GM12878 (cell line): ENCODE measurements at regions not wholly inside any gene's neighbourhood (a gene's known extent, or its start where the extent isn't known, plus 50 kb on each side); places are given as distances from the start of the nearest gene placed in this dataset.

Experiments used
- ATAC-seq: fragments of 200-7000 bp; cut with Tn5 transposase; 3 replicates; pipeline ENCODE4 v1.9.1; 2020; ENCODE audit warnings: mild to moderate bottlenecking, moderate library complexity
- BruUV-seq: library from RNA; stranded (reverse); fragments of 400-500 nt; replicated peaks from 2 replicates; lab custom pipeline; 2021; lab: Mats Ljungman, UMichigan
- CTCF ChIA-PET: fragments of 300-600 bp; sonication (Branson Sonifier 250); formaldehyde crosslinking; extraction: SDS; loops from one replicate; lab custom pipeline; 2021; ENCODE audit warnings: inconsistent platforms; lab: Yijun Ruan, JAX
- POLR2A ChIA-PET: fragments of 350-600 bp; formaldehyde crosslinking; extraction: SDS; loops from one replicate; lab custom pipeline; 2021; ENCODE audit warnings: inconsistent platforms; lab: Charles Lee
- RAD21 ChIA-PET: fragments of 300-600 bp; sonication (Branson Sonifier 250); formaldehyde crosslinking; loops from one replicate; lab custom pipeline; 2023; ENCODE audit warnings: antibody characterized with exemption; ENCODE audit not compliant: unreplicated experiment; lab: Charles Lee
- SMC1A ChIA-PET: fragments of 300-600 bp; sonication (Branson Sonifier 250); formaldehyde crosslinking; loops from one replicate; lab custom pipeline; 2023; ENCODE audit not compliant: unreplicated experiment, uncharacterized antibody; lab: Charles Lee
- DNase-seq: peaks from one replicate; pipeline ENCODE4 v3.0.0-alpha.2; 2011; ENCODE audit warnings: low read depth, low spot score
- FAIRE-seq: peaks from 3 replicates; lab custom pipeline; 2011; peaks lifted over from hg19 to GRCh38; lab: Jason Lieb, UNC
- H2AFZ ChIP-seq: 2 replicates; pipeline ENCODE4 v1.6.0; 2011; ENCODE audit warnings: low read depth, low read length, control low read depth; ENCODE audit not compliant: control insufficient read depth
- H3K27ac ChIP-seq: 2 replicates; pipeline ENCODE4 v1.5.1; 2011; ENCODE audit warnings: control low read depth; ENCODE audit not compliant: control insufficient read depth, insufficient read depth
- H3K27me3 ChIP-seq, 2 experiments: replicated peaks in 1 of 2; 2 replicates each; pipeline versions ENCODE4 v1.6.0 to v1.6.1; 2011; ENCODE audit warnings: low read length in 1 of 2; ENCODE audit not compliant: control insufficient read depth in 2 of 2, insufficient read depth in 2 of 2
- H3K36me3 ChIP-seq, 2 experiments: 2 replicates each; pipeline ENCODE4 v1.5.1; 2011; ENCODE audit warnings: low read length in 1 of 2; ENCODE audit not compliant: control insufficient read depth in 2 of 2, insufficient read depth in 2 of 2
- H3K4me1 ChIP-seq: 2 replicates; pipeline ENCODE4 v1.6.1; 2011; ENCODE audit warnings: mild to moderate bottlenecking, low read length, moderate library complexity, mixed read lengths; ENCODE audit not compliant: control insufficient read depth, insufficient read depth
- H3K4me2 ChIP-seq: 2 replicates; pipeline ENCODE4 v1.6.0; 2011; ENCODE audit warnings: control low read depth; ENCODE audit not compliant: control insufficient read depth, insufficient read depth
- H3K4me3 ChIP-seq: fragments of 200-600 bp; sonication (generic); 2 replicates; pipeline ENCODE4 v1.5.1; 2016
- H3K79me2 ChIP-seq: 2 replicates; pipeline ENCODE4 v1.6.0; 2011; ENCODE audit warnings: low read length; ENCODE audit not compliant: control insufficient read depth, insufficient read depth
- H3K9ac ChIP-seq: 2 replicates; pipeline ENCODE4 v1.8.0; 2011; ENCODE audit warnings: low read length, control low read depth, mixed read lengths; ENCODE audit not compliant: control insufficient read depth, insufficient read depth
- H3K9me3 ChIP-seq: replicated peaks from 3 replicates; pipeline ENCODE4 v1.5.1; 2011; ENCODE audit warnings: mild to moderate bottlenecking, low read length; ENCODE audit not compliant: control insufficient read depth, insufficient read depth
- H4K20me1 ChIP-seq: 2 replicates; pipeline ENCODE4 v1.6.0; 2011; ENCODE audit not compliant: control insufficient read depth, insufficient read depth
- ASH2L ChIP-seq: fragments of 300-600, 200-600 bp; sonication (generic); IDR thresholded peaks from 2 replicates; pipeline ENCODE4 v1.6.1; 2017; ENCODE audit warnings: low read depth, mild to moderate bottlenecking, borderline replicate concordance
- BCL11A ChIP-seq: IDR thresholded peaks from 2 replicates; pipeline ENCODE4 v1.6.1; 2011; ENCODE audit warnings: low read depth, low read length
- CHD1 ChIP-seq: IDR thresholded peaks from 2 replicates; pipeline ENCODE4 v1.6.1; 2012; ENCODE audit warnings: low read depth, low read length, improper control_type of control experiment
- EP300 ChIP-seq, 2 experiments: fragments of 150-350 bp in 1 of 2; IDR thresholded peaks; 2 replicates each; pipeline ENCODE4 v1.6.1; 2011 to 2012; ENCODE audit warnings: low read depth in 2 of 2, low read length in 2 of 2, borderline replicate concordance in 1 of 2, improper control_type of control experiment in 1 of 2, inconsistent platforms in 1 of 2; ENCODE audit not compliant: control insufficient read depth in 1 of 2
- FOXM1 ChIP-seq: IDR thresholded peaks from 2 replicates; pipeline ENCODE4 v1.6.1; 2012; ENCODE audit warnings: low read depth, mild to moderate bottlenecking, inconsistent platforms, low read length, moderate library complexity
- MXI1 ChIP-seq: fragments of 150-350 bp; IDR thresholded peaks from 2 replicates; pipeline ENCODE4 v1.6.1; 2011; ENCODE audit warnings: low read depth, mild to moderate bottlenecking, inconsistent platforms, low read length, improper control_type of control experiment
- NFIC ChIP-seq: IDR thresholded peaks from 2 replicates; pipeline ENCODE4 v1.6.1; 2012; ENCODE audit warnings: low read depth, mild to moderate bottlenecking, inconsistent platforms, low read length, moderate library complexity
- SMARCA5 ChIP-seq: fragments of 450-650 bp; IDR thresholded peaks from 2 replicates; pipeline ENCODE4 v1.6.1; 2017; ENCODE audit warnings: mild to moderate bottlenecking
- SMC3 ChIP-seq: IDR thresholded peaks from 2 replicates; pipeline ENCODE4 v1.6.1; 2011; ENCODE audit warnings: low read length, improper control_type of control experiment, borderline replicate concordance
- STAT3 ChIP-seq: IDR thresholded peaks from 2 replicates; pipeline ENCODE4 v1.6.1; 2011; ENCODE audit warnings: low read depth, low read length, improper control_type of control experiment
- TCF3 ChIP-seq: IDR thresholded peaks from 2 replicates; pipeline ENCODE4 v1.6.1; 2012; ENCODE audit warnings: low read depth, mild to moderate bottlenecking, low read length, borderline replicate concordance; ENCODE audit not compliant: insufficient read depth
- TCF7 ChIP-seq: IDR thresholded peaks from 2 replicates; pipeline ENCODE4 v1.6.1; 2014; ENCODE audit warnings: antibody characterized with exemption, borderline replicate concordance
- ZNF217 ChIP-seq: fragments of 450-650 bp; IDR thresholded peaks from 2 replicates; pipeline ENCODE4 v1.6.1; 2017; ENCODE audit warnings: antibody characterized with exemption, mild to moderate bottlenecking
- WGBS: methylation state at CpG from one replicate; pipeline ENCODE4 v1.1.6; 2016; ENCODE audit warnings: low lambda C conversion rate; ENCODE audit not compliant: insufficient replicate concordance, insufficient coverage; ENCODE audit errors: missing lambda C conversion rate; 5-methylcytosine and 5-hydroxymethylcytosine counted together
- in situ Hi-C: fragments of 300-500 bp; cut with MboI; formaldehyde crosslinking; loops from 9 replicates; pipeline ENCODE4 v1.14.3; 2018; ENCODE audit warnings: mixed read lengths
- intact Hi-C: fragments of 100-400 bp; cut with micrococcal nuclease; formaldehyde crosslinking; loops from one replicate; pipeline ENCODE4 v1.14.2; 2022; ENCODE audit not compliant: unreplicated experiment
- TF ChIP-seq, protein P1 (sequence below), 3 experiments: IDR thresholded peaks in 2 of 3; conservative IDR thresholded peaks in 1 of 3; 2 replicates each; pipeline ENCODE4 v1.5.1; 2011; ENCODE audit warnings: low read depth in 3 of 3, low read length in 3 of 3, mild to moderate bottlenecking in 3 of 3, control low read depth in 2 of 3, moderate library complexity in 2 of 3, inconsistent platforms in 1 of 3, mixed read lengths in 1 of 3; ENCODE audit not compliant: control insufficient read depth in 2 of 3, insufficient read depth in 1 of 3; ENCODE audit errors: extremely low read depth in 1 of 3
- TF ChIP-seq, protein P2 (sequence below): IDR thresholded peaks from 2 replicates; pipeline ENCODE4 v1.6.1; 2012; ENCODE audit warnings: low read depth, low read length, improper control_type of control experiment

GRCh38 chr5:61824396-61824795, 481.6 kb upstream of the KIF2A start:
- in situ Hi-C loops: no loop called here
- DNase-seq (no peak), ATAC-seq (no peak), FAIRE-seq (no peak)
- Histone ChIP-seq H3K4me2 (no peak overlapping the region), H2AFZ (no peak overlapping the region), H3K4me1 (no peaks in the 10 kb centered on the region), H3K9me3 (no peaks in the 10 kb centered on the region), H4K20me1 (no peaks in the 10 kb centered on the region), H3K27ac (no peak overlapping the region), H3K9ac (no peak overlapping the region), H3K27me3 (no peaks in the 10 kb centered on the region; a peak in 1 of 4 replicates), H3K36me3 (no peaks in the 10 kb centered on the region), H3K79me2 (no peaks in the 10 kb centered on the region), H3K4me3 (no peak overlapping the region)
- WGBS: 20% methylated on average over 4 of the region's 4 CpGs
- TF ChIP-seq ASH2L (no peak), CHD1 (no peak), NFIC (no peak), BCL11A (no peak), STAT3 (no peak), EP300 (IDR thresholded peaks at IDR 0.05; ENCODE audit: borderline replicate concordance in 1 of 2, control insufficient read depth in 1 of 2, low read depth in 2 of 2, low read length in 2 of 2) (no peak), SMARCA5 (no peak), MXI1 (no peak), TCF7 (no peak), ZNF217 (no peak), SMC3 (no peak), FOXM1 (no peak), TCF3 (no peak)
- TF ChIP-seq, protein P1, sequence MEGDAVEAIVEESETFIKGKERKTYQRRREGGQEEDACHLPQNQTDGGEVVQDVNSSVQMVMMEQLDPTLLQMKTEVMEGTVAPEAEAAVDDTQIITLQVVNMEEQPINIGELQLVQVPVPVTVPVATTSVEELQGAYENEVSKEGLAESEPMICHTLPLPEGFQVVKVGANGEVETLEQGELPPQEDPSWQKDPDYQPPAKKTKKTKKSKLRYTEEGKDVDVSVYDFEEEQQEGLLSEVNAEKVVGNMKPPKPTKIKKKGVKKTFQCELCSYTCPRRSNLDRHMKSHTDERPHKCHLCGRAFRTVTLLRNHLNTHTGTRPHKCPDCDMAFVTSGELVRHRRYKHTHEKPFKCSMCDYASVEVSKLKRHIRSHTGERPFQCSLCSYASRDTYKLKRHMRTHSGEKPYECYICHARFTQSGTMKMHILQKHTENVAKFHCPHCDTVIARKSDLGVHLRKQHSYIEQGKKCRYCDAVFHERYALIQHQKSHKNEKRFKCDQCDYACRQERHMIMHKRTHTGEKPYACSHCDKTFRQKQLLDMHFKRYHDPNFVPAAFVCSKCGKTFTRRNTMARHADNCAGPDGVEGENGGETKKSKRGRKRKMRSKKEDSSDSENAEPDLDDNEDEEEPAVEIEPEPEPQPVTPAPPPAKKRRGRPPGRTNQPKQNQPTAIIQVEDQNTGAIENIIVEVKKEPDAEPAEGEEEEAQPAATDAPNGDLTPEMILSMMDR (IDR thresholded peaks at IDR 0.05 in 2 of 3, conservative IDR thresholded peaks at IDR 0.05 in 1 of 3; ENCODE audit: control insufficient read depth in 2 of 3, extremely low read depth in 1 of 3, insufficient read depth in 1 of 3, low read depth in 3 of 3, low read length in 3 of 3): no peak
- TF ChIP-seq, protein P2, sequence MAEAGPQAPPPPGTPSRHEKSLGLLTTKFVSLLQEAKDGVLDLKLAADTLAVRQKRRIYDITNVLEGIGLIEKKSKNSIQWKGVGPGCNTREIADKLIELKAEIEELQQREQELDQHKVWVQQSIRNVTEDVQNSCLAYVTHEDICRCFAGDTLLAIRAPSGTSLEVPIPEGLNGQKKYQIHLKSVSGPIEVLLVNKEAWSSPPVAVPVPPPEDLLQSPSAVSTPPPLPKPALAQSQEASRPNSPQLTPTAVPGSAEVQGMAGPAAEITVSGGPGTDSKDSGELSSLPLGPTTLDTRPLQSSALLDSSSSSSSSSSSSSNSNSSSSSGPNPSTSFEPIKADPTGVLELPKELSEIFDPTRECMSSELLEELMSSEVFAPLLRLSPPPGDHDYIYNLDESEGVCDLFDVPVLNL: no peak
- ChIA-PET POLR2A (no interaction called here), SMC1A (no interaction called here), RAD21 (no interaction called here), CTCF (no interaction called here)
- intact Hi-C loops: no loop called here
- BruUV-seq: no TSS peak
